Endothelial cell of umbilical vein (primary cell): ENCODE measurements at regions not wholly inside any gene's neighbourhood (a gene's known extent, or its start where the extent isn't known, plus 50 kb on each side); places are given as distances from the start of the nearest gene placed in this dataset.

ENCODE experiments used
- CTCF ChIP-seq, 2 donors: IDR thresholded peaks; 1 replicate in 1 of 2; 2 replicates in 1 of 2; pipeline ENCODE4 v1.5.1; 2011; ENCODE audit warnings: low read length in 2 of 2, mild to moderate bottlenecking in 2 of 2, moderate library complexity in 2 of 2, control low read depth in 1 of 2, inconsistent platforms in 1 of 2, low read depth in 1 of 2; ENCODE audit not compliant: insufficient read depth in 1 of 2; ENCODE audit errors: extremely low read depth in 1 of 2
- FOS ChIP-seq: IDR thresholded peaks from 2 replicates; pipeline ENCODE4 v1.6.1; 2011; ENCODE audit warnings: mild to moderate bottlenecking, low read length, moderate library complexity, borderline replicate concordance; ENCODE audit not compliant: insufficient read depth
- POLR2A ChIP-seq: IDR thresholded peaks from 2 replicates; pipeline ENCODE4 v1.6.1; 2012; ENCODE audit warnings: low read depth, mild to moderate bottlenecking, control low read depth, low read length
- POLR2AphosphoS5 ChIP-seq: IDR thresholded peaks from 2 replicates; pipeline ENCODE4 v1.6.1; 2012; ENCODE audit warnings: low read depth, mild to moderate bottlenecking, control low read depth, low read length, moderate library complexity; ENCODE audit not compliant: insufficient read depth

- TF ChIP-seq CTCF (IDR thresholded peaks at IDR 0.05; ENCODE audit: extremely low read depth in 1 of 2, insufficient read depth in 1 of 2, low read depth in 1 of 2, low read length in 2 of 2) (no peak), FOS (no peak), POLR2AphosphoS5 (no peak), POLR2A (no peak)
These were observed 145.7 kb downstream of the NUAK1 start for GRCh38 chr12:105992849-105993740.
